GM21786 (cell line): ENCODE measurements at regions not wholly inside any gene's neighbourhood (a gene's known extent, or its start where the extent isn't known, plus 50 kb on each side); places are given as distances from the start of the nearest gene placed in this dataset.

Source experiments
- ATAC-seq: cut with Tn5 transposase; IDR thresholded peaks from one replicate; pipeline ENCODE4 v1.9.1; 2021; ENCODE audit not compliant: unreplicated experiment

DNA sequence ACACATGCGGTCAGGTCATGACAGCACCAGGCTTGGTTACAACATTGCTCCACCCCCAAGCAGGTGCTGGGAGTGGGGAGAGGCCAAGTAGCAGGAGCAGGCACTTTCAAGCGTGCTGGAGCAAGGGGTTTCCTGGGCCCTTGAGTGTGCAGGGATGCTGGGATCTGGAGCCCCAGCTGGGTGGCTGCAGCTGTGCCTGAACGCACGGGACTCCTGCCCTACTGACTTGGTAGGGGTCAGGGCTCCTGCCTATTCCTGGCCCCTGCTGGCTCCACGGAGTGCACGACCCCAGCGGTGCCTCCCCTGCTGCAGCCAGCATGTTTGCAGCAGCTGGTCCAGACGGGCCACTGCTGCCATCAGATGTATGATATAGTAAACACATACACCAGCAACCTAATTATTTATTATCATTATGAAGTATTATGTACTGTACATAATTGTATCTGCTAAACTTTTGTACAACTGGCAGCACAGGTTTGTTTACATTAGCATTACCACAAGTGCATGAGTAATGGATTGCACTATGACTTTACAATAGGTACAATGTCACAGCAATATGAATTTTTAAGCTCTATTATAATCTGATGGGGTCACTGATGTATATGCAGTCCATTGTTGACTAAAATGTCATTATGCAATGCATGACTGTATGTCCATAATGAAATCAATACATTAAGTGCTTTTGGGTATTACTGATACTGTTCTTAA is 620.6 kb downstream of the RAPGEF2 start:
- ATAC-seq: no peak

DNA sequence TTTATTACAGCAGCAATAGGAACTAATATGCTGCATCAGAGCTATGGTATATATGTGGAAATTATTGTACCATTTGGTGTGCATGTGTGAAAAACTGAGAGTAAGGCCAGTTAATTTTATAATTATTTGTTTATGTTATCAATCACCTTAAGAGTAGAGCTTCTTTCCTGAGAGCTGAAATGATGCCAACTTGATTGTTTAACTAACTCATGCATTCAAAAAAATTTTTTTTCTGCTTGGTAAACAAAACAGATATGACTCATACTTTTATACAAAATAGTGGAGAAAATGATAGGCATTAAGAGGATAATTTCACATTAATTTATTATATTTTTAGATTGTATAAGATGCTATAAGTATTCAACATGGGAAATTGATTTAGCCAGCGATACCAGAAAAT is 622.7 kb downstream of the RAPGEF2 start:
- ATAC-seq: no peak

DNA sequence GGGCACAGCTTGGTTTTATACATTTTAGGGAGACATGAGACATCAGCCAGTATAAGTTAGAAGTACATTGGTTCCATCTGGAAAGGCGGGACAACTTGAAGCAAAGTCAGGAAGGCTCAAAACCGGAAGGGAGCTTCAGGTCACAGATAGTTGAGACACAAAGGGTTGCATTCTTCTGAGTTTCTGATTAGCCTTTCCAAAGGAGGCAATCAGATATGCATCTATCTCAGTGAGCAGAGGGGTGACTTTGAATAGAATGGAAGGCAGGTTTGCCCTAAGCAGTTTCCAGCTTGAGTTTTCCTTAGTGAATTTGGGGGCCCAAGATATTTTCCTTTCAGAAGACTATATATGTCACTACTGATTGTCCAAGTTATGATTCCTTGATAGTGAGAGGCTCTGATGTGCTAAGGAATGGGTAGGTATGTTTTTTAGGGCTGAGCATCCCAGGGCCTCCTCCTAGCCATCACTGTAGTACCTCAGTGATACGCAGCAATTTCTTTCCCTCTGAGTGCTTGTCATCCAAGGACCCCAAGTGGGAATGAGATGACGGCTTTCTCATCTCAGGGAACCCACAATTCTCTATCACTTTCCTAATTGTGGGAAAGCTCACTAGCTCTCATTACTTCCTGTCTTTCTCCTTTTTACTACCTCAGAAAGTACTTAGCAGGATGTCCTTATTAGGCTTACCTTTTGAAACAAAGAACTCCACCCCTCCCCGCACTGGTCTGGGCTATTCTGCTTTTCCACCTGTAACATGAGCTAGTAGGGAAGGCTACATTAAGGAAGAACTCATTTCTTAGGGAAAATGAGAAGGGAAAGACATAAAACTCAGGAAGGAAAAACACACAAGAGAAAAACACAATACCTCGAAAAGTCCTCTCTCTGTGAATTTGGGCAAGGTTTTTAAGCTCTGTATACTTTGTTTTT is 632.7 kb downstream of the RAPGEF2 start:
- ATAC-seq: no peak

DNA sequence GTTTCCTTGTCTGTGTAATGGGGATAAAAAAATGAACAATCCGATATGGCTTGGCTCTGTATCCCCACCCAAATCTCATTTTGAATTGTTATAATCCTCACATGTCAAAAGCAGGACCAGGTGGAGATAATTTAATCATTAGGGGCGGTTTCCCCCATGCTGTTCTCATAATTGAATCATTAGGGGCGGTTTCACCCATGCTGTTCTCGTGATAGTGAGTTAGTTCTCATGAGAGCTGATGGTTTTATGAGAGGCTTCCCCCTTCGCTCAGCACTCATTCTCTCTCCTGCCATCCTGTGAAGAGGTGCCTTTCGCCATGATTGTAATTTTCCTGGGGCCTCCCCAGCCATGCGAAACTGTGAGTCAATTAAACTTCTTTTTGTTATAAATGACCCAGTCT is 633.5 kb downstream of the RAPGEF2 start:
- ATAC-seq: no peak

DNA sequence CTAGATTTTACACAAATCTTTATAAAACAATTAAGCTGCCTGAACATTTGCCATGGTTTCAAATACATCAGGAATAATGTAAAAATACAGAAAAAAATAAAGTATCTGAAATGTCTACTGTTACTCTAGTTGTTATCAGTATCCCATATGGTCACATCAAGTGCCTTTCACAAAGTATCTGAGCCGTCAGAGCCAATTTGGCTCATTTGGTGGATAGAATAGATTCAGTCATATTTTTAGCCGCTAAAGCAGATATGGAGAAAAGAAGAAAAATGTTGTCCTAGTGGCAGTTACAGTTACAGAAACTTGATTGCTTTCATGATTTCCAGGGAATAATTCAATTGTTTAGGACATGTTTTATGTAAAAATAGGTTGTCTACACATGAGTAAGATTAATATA is 641.1 kb downstream of the RAPGEF2 start:
- no peak for ATAC-seq

DNA sequence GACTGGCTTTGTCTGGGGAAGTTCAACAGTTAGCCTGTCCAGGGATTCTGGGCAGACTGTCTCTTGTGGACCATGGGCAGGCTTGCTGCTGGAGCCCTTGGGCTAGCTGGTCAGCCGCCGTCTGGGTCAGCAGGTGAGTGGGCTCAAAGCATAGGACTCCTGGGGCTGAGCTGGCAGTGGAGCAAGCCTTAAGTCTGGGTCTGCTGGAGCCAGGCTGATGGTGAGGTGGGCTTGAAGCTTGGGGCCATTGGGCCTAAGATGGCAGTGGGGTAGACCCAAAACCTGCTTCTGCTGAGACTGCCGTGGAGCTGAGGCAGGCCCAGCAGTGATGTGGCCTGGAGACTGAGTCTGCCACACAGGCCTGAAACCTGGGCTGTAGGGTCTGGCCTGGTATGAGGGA is 645.1 kb downstream of the RAPGEF2 start:
- no peak for ATAC-seq

DNA sequence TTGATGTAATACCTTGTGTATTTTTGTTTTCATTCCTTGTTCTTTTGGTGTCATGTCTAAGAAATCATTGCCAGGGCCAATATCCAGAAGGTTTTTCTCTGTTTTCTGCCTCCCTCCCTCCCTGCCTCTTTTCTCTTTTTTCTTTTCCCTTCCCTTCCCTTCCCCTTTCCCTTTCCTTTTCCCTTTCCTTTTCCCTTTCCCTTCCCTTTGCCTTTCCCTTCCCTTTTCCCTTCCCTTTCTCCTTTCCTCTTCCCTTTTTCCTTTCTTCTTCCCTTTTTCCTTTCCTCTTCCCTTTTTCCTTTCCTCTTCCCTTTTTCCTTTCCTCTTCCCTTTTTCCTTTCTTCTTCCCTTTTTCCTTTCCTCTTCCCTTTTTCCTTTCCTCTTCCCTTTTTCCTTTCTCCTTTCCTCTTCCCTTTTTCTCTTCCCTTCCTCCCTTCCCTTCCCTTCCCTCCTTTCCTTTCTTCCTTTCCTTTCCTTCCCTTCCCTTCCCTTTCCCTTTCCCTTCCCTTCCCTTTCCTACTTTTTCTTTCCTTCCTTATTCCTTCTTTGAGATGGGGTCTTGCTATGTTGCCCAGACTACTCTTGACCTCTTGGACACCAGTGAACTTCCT is 646.1 kb downstream of the RAPGEF2 start:
- ATAC-seq: no peak

DNA sequence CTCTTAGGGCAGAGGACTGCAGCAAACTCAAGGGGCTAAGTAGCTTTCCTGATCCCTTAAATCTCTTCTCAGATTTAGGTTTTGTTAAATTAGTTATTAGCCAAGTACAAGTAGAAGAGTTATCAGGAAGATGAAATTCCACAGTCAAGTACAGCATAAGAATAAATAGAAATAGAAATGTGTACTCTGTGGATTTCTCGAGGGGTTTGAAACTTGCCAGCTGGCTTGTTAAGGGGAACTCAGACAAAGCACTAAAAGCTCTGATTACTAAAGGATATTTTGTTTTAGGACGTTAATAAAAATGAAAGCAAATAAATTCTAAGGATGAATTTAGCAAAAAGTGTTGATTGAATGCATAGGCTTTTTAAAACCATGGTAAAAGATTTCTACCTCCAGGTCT is 654.6 kb downstream of the RAPGEF2 start:
- no peak for ATAC-seq

DNA sequence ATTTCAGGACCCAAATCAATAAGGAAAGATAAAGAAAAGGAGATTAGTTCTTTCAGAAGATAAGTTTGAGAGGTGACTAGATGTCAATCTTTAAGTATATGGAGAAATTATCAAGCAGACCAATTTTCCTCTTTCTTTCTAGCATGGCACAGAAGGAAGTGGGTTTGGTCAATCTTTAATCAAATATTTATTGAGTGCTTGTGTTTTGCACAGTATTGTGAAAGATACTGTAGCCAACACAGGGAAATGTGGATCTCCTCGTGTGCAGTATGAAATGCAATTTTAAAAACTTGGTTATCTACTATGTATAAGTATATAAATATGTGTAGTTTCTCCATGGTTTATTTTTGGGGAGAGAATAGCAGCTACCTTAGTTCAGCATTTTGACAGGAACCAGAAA is 655.2 kb downstream of the RAPGEF2 start:
- ATAC-seq: no peak

DNA sequence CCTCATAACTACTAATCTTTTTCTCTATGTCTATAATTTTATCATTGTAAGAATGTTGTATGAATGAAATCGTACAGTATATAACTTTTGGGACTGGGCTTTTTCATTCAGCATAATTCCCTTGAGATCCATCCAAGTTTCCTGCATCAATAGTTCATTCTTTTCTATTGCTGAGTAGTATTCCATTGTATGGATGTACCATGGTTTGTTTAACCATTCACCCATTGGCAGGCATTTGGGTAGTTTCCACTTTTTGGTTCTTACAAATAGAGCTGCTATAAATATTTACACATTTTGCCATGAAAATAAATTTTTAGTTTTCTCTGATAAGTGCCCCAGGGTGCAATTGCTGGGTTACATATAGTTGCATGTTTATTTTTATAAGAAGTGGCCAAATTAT is 659.8 kb downstream of the RAPGEF2 start:
- ATAC-seq: no peak

DNA sequence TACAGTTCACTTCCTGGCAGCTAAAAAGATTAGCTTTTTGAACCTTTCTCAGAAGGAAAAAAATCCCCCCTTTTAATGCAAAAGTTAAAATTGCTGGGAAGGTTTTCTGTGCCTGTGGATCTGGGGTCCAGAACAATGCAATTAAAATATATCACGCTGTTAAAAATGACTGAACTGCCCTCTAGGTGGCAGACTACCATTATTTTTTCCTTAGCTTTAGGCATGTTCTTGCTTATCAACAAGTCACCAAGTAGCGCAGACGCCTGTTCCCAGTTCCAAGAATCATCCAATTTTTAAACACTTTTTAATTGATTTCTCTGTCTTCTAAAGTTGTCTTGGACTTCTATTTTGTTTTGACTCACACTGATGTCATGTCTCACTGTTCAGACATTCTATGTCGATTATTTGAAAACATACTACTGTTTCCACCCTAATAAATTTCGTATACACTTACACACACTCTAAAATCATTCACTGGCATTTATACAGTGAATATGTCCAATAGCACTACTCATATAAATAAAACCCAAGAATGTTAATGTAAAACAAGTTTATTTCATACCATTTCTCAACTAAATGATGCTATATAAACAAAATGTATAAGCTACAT is 661.6 kb downstream of the RAPGEF2 start:
- ATAC-seq: peak; percentile 87

DNA sequence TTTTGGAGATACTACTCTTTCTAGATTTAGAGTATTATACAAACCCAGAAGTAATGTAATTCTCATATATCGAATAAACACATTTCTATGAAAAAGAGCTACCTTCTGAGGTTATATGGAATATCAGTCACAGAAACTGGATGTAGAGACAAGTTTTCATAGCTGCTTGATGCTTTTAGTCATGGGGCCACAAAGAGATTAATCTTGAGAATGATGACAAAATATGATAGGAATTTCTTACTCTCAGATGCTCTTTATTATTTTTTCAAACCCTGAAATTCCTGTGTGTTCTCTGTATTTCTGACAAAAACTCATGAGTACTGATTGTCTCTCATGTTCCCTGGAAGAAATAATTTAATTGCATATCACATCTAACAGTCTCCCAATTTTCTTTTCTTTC is 662.5 kb downstream of the RAPGEF2 start:
- no peak for ATAC-seq

DNA sequence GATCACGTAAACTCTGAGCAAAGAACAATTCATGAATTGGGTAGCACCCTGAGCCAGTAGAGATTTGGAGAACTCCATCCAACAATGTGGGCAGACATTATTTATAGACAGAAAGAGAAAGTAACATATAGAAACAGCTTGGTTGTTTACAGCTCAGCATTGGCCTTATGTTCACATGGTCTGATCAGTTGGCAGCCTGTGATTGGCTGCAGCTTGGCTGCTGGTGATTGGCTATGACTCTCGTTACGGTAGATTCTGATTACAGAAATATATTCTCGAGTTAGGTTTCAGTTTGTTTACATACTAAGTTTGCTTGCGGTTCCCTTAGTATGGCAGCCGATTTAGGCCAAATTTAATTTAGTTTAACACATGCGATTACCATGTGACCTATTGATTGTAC is 663.4 kb downstream of the RAPGEF2 start:
- ATAC-seq: no peak

DNA sequence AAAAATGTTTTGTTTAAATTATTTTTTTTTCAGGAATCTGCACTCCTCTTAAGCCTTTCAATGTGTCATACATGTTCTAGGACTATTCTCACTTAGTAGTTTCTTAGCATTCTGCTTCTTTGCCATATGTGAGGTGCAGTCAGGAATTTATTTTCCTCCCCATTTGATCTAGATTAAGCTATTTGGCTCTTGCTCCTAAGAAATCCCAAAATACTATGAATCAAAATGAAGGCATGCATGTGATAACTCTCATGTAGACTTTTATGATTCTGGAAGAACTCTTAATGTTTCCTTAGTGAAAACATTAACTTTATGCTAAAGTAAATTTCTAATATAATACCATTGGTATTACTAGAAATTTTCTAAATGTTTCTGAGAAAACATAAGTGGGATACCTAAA is 664.5 kb downstream of the RAPGEF2 start:
- no peak for ATAC-seq

DNA sequence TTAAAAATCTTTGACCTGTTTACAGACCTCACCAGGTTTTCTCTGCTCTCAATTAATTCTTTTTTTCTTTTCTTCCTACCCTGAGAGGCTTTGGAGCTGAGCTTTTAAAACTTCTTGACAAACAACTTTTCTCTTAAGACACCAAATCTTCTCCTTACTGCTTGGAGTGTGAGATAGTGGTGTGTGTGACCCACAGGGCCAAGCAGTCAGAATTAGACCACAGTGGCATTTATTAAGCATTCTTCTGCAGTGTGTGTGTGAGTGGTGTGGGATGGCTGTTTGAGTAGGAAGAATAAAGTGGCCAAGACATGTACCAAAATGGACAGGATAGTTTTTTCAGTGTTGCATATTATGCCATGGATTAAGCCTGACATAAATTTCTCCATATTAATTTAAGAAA is 665.1 kb downstream of the RAPGEF2 start:
- no peak for ATAC-seq

DNA sequence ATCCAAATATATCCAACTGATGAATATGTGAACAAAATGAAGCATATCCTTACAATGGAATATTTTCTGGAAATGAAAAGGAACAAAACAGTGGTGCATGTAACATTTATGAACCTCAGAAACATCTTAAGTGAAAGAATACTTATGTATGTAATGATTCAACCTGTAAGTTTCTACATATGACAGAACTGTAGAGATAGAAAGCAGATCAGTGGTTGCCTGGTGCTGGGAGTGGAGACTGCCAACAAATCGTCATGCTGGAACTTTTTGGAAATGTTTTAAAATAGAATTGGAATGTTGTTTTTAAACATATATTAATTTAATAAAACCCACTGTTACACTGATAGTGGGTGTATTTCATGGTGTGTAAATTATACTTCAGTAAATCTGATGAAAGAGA is 667.5 kb downstream of the RAPGEF2 start:
- no peak for ATAC-seq

DNA sequence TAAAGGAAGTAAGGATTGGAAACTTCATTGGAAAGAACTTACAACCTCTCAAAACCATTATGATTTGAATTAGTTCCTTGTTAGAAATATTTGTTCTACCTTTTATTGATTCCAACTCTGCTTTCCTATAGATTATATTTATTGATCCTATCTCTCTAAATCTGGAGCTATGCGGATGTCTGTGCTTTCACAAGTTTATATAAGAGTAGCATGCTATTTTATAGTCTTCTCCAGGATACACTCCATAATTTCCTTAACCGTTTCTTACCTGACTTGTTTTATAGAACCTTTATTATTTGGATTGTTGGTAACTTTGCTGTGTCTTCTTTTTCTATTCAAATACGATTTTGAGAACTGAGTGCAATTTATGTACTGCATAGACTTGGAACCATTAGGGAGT is 668.1 kb downstream of the RAPGEF2 start:
- no peak for ATAC-seq

DNA sequence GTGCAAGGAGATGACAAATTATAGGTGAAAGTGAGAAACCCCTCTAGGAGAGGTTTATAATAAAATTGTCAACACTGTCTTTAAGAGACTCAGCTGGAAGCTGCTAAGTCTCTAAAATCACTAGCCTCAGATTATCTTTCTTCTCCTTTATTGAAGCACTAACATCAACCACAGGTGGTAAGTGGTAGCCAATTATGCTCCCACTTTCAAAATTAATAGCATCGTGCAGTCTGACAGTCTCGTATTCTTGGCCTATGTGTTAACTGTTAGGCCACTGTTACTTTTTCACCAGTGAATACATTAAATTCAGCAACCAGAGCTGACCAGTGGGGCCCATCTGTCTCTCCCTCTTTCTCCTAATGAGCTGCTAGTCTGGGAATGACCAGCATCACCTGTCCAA is 674.1 kb downstream of the RAPGEF2 start:
- ATAC-seq: no peak

DNA sequence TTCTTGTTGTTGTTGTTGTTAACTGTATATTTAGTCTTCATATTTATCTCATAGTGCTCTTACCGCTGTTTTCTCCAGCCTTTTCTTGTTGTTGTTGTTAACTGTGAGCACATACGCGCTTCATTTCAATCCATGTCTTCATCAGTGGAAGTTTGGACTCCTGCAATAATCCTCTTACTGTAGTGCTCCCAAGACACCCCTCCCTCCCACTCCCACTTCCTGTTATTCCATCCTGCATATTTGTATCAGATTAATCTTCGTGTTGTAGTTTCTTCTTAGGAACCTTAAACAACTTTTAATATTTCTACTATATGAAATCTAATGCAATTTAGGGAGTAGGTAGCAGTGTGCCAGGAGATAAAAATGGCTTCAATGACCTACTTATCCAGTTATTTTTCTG is 674.8 kb downstream of the RAPGEF2 start:
- no peak for ATAC-seq

DNA sequence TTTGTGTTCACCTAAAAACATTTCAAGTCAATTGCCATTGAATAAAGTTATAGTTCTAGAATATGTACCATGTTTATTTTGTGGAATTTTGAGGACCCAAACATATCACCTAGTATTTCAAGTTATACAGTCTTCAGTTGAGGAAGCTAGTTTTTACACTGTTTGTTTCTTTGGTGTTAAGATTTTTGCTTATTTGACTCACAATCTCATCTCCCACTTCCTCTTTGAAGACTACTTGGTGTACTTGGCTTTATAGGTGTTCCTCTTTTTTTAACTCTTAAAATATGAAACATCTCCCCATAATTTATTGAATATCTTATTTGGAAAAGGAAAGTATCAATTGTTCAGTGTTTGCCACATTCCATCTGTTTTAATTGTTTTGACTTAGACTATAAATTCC is 675.4 kb downstream of the RAPGEF2 start:
- ATAC-seq: no peak

DNA sequence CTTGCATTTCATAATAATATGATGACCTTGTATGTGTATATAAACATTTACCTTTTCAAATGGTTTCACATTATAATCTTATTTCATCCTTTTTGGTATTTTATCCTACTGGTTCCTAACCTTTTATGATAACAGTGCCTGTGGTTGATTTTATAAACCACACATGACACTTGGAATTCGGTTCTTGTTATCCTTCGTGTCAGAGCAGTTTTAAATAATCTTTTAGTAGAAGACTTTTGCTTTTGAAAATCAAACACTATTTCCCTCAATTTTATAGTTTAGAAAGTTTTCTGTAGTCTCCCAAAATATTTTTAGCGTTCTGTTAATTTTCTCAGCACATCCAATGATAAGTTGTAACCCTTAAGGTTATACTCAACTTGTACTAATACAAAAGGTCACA is 676.8 kb downstream of the RAPGEF2 start:
- ATAC-seq: no peak
